ENCODE measurements at regions not wholly inside any gene's neighbourhood (a gene's known extent, or its start where the extent isn't known, plus 50 kb on each side); places are given as distances from the start of the nearest gene placed in this dataset.

DNA sequence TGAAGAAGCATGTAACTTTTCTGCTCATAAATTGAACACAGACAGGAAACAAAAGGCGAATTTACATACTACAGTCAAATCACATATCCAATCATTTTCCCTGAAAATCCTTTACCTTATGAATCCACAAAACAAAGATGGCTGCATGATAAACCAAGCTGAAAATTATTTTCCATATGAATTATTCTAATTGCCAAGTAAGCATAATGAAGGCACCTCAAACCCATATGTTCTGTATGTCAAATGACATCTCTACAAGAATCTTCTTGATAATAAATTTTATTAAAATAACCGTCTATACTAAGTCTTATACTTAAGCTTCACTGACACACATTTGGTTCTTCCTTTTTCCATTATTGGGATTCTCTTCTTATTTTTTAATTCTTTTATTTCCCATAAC, 1242.6 kb downstream of the CNTNAP5 start:
- TF ChIP-seq CTCF (IDR thresholded peaks at IDR 0.05; ENCODE audit: low read depth, low read length) (no peak), EZH2phosphoT487 (IDR thresholded peaks at IDR 0.05; ENCODE audit: low read depth) (no peak)
